Motor neuron (in vitro differentiated cells): ENCODE measurements at regions not wholly inside any gene's neighbourhood (a gene's known extent, or its start where the extent isn't known, plus 50 kb on each side); places are given as distances from the start of the nearest gene placed in this dataset.
A peak's percentile ranks its signal among the peaks of the same experiment; 100 is the strongest.

Experiments used
- ATAC-seq, 8 experiments: fragments of 200-7000 bp; cut with Tn5 transposase; replicated peaks in 6 of 8; 2 replicates each; pipeline ENCODE4 v1.8.0; 2021; ENCODE audit warnings: mild to moderate bottlenecking in 8 of 8, moderate library complexity in 8 of 8
- H3K27ac ChIP-seq, 2 donors: fragments of 250-450 bp; sonication (Bioruptor Pico); 2 replicates each; pipeline ENCODE4 v1.9.0; 2021; ENCODE audit warnings: antibody characterized with exemption in 2 of 2, mild to moderate bottlenecking in 2 of 2, moderate library complexity in 1 of 2
- H3K4me1 ChIP-seq, 2 donors: fragments of 250-450 bp; sonication (Bioruptor Pico); replicated peaks in 1 of 2; 2 replicates each; pipeline ENCODE4 v1.6.1; 2021; ENCODE audit warnings: antibody characterized with exemption in 2 of 2, mild to moderate bottlenecking in 2 of 2, moderate library complexity in 1 of 2
- H3K4me3 ChIP-seq, 5 donors: fragments of 250-450 bp; sonication (Bioruptor Pico); 2 replicates each; pipeline ENCODE4 v1.9.0; 2021; ENCODE audit warnings: antibody characterized with exemption in 5 of 5, mild to moderate bottlenecking in 5 of 5, moderate library complexity in 4 of 5
- WGBS, 10 experiments: fragments of 450-650 bp; shearing (Covaris generic); methylation state at CpG; one replicate each; pipeline ENCODE4 v1.0.0; 2022; 5-methylcytosine and 5-hydroxymethylcytosine counted together
- in situ Hi-C, 9 experiments: fragments of 400-800 bp; cut with MboI; loops; one replicate each; pipeline ENCODE4 v1.15.0; 2021; ENCODE audit warnings: low sequenced_read_pairs in 9 of 9, low pct_unique_long_range_greater_than_20kb in 2 of 9; ENCODE audit not compliant: unreplicated experiment in 9 of 9

- Histone ChIP-seq H3K4me1 (peaks cover 0 to 6% of the 10 kb centered on the region in 2 donors), H3K27ac (no peak overlapping the region), H3K4me3 (no peak overlapping the region)
- 5 to 100% (median 54%) methylated on average over 1 to 3 of the region's 3 CpGs for WGBS, 10 experiments
- ATAC-seq = no peak
- in situ Hi-C loops = loop anchor here in 1 of 9 experiments (25.0 kb wide), 1 partner anchor 609 kb away; no protein-coding TSS in a partner anchor
Observed at GRCh38 chr4:74878323-74878722, 54.6 kb upstream of the PARM1 start.

DNA sequence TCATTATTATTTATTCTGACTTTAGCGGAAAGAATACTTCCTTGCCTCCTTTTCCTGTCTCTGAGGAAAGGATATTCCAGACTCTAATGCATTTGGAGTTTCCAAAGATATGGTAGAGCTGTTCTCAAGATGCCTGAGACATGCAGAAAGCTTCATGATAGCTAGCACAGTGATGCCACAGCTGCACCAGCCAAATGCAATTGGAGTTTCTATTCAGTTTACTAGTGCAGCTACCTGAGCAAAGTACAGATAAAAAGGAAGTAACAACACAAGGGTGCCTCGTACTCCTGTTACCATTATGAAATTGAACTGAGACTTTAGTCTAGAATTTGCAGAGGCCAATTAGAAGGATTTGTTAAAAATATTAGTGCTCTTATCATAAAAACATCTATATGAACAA lies 57.5 kb upstream of the PARM1 start:
- Histone ChIP-seq H3K4me3 (no peak overlapping the region), H3K4me1 (peaks cover 0 to 5% of the 10 kb centered on the region in 2 donors), H3K27ac (no peak overlapping the region)
- in situ Hi-C loops = loop anchor here in 1 of 9 experiments (25.0 kb wide), 1 partner anchor 612 kb away; no protein-coding TSS in a partner anchor
- ATAC-seq = no peak
- WGBS, 10 experiments = 20 to 100% (median 87%) methylated on average over 1 to 2 of the region's 2 CpGs; no CpG with 5 or more reads in 2 of the 10 experiments

GRCh38 chr4:74874753-74875367 lies 58.1 kb upstream of the PARM1 start:
- 0 to 40% (median 12%) methylated on average over 1 of the region's 1 CpG; no CpG with 5 or more reads in 4 of the 10 experiments for WGBS, 10 experiments
- Histone ChIP-seq H3K27ac (no peak overlapping the region), H3K4me1 (peaks cover 0 to 5% of the 10 kb centered on the region in 2 donors), H3K4me3 (no peak overlapping the region)
- peak; percentile 78 to 95 (median 90) for ATAC-seq
- in situ Hi-C loops = loop anchor here in 1 of 9 experiments (25.0 kb wide), 1 partner anchor 612 kb away; no protein-coding TSS in a partner anchor

- no peak overlapping the region for H3K27ac ChIP-seq
- no peak overlapping the region for H3K4me3 ChIP-seq
- in situ Hi-C loops = no loop called here
- ATAC-seq = peak in 7 of 8 experiments; percentile 29 to 75 (median 51)
- H3K4me1 ChIP-seq = peaks cover 0 to 5% of the 10 kb centered on the region in 2 donors
- WGBS, 10 experiments = 0 to 92% (median 56%) methylated on average over 1 to 3 of the region's 3 CpGs; no CpG with 5 or more reads in 2 of the 10 experiments
Observed at GRCh38 chr4:74873545-74874301, 59.2 kb upstream of the PARM1 start.

GRCh38 chr4:74858921-74859562 lies 64.7 kb upstream of the BTC start:
- peak in 4 of 8 experiments; percentile 18 to 72 (median 44) for ATAC-seq
- in situ Hi-C loops = no loop called here
- Histone ChIP-seq H3K27ac (no peak overlapping the region), H3K4me3 (no peak overlapping the region), H3K4me1 (no peaks in the 10 kb centered on the region)
- WGBS, 10 experiments = 3 to 90% (median 66%) methylated on average over 2 to 6 of the region's 6 CpGs

DNA sequence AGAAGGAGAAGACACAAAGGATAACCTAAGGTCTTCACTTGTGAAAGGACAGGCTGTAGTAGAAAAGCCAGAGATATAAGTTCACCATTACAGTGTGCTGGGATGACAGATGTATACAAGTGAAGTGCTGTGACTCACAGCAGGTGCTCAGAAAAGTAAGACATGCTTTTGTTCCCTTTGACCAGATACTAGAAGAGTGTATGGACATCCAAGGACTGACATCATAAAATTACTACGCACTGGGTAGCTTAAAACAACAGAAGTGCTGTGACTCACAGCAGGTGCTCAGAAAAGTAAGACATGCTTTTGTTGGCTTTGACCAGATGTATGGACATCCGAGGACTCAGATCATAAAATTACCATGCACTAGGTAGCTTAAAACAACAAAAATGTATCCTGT lies 61.6 kb upstream of the BTC start:
- WGBS, 10 experiments = 8 to 90% (median 80%) methylated on average over 1 to 2 of the region's 2 CpGs; no CpG with 5 or more reads in 7 of the 10 experiments
- ATAC-seq = no peak
- H3K27ac ChIP-seq = no peak overlapping the region
- no peaks in the 10 kb centered on the region for H3K4me1 ChIP-seq
- no peak overlapping the region for H3K4me3 ChIP-seq
- in situ Hi-C loops = no loop called here

GRCh38 chr4:74848774-74849173 lies 54.5 kb upstream of the BTC start:
- WGBS, 10 experiments = 71 to 100% (median 85%) methylated on average over 1 to 4 of the region's 4 CpGs; no CpG with 5 or more reads in 2 of the 10 experiments
- no peak overlapping the region for H3K4me3 ChIP-seq
- in situ Hi-C loops = no loop called here
- no peak for ATAC-seq
- H3K27ac ChIP-seq = no peak overlapping the region
- H3K4me1 ChIP-seq = no peaks in the 10 kb centered on the region

DNA sequence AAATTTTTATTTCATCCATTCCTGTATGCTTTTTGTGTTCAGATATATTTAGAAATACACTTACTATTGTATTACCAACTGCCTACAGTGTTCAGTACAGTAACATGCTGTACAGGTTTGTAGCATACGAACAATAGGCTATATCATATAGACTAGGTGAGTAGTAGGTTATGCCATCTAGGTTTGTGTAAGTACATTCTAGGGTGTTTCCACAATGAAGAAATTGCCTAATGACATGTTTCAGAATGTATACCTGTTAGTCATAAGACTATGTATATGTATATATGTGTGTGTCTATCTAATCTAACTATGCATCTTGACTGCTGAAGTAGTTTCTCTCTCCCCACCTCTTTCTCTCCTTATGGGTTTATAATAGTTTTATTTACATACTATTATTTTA lies 51.5 kb upstream of the BTC start:
- Histone ChIP-seq H3K27ac (no peak overlapping the region), H3K4me1 (no peaks in the 10 kb centered on the region), H3K4me3 (no peak overlapping the region)
- ATAC-seq = peak in 1 of 8 experiments; percentile 11
- in situ Hi-C loops = no loop called here
- WGBS, 10 experiments = 50 to 100% (median 90%) methylated on average over 1 of the region's 1 CpG; no CpG with 5 or more reads in 5 of the 10 experiments
